GM18867 (cell line): ENCODE measurements at regions not wholly inside any gene's neighbourhood (a gene's known extent, or its start where the extent isn't known, plus 50 kb on each side); places are given as distances from the start of the nearest gene placed in this dataset.

Experiments
- ATAC-seq: cut with Tn5 transposase; IDR thresholded peaks from one replicate; pipeline ENCODE4 v1.9.1; 2021; ENCODE audit warnings: mild to moderate bottlenecking, moderate library complexity; ENCODE audit not compliant: unreplicated experiment

DNA sequence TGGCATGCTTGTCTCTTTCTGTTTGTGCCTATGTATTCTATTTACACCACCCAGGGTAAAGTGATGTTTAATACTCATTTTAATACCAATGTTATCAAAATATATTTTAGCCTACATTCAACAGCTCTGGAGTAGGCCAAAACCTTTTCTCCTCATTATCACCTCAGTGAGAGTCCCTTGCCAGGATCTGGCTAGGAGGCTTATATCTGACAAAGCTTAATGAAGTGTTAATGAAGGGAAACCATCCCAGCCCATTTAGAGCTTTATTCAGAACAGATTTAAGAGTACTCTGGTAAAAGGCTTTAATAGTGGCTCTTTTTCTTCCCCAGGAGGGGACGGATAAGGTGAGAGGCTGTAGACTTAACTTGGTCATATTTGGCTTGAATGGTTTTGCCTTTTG is 137.6 kb downstream of the GRIN2B start:
- ATAC-seq = no peak

DNA sequence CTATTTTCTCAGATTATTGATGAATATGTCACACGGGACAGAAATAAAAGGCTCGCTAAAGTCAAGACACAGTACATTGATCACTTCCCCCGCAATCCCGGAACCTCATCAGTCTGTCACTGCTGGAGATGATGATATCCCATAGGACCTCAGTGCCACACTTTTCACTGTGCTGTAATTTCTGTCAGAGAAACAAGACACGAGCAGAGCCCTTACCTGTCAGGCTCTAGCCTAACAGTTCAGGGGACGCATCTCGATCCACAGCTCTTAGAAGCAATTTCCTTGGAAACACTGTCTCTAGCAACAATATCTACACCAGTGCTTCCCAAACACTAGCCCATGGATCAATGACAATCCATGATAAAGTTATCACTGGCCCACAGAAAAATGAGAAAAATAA is 140.0 kb downstream of the GRIN2B start:
- no peak for ATAC-seq

DNA sequence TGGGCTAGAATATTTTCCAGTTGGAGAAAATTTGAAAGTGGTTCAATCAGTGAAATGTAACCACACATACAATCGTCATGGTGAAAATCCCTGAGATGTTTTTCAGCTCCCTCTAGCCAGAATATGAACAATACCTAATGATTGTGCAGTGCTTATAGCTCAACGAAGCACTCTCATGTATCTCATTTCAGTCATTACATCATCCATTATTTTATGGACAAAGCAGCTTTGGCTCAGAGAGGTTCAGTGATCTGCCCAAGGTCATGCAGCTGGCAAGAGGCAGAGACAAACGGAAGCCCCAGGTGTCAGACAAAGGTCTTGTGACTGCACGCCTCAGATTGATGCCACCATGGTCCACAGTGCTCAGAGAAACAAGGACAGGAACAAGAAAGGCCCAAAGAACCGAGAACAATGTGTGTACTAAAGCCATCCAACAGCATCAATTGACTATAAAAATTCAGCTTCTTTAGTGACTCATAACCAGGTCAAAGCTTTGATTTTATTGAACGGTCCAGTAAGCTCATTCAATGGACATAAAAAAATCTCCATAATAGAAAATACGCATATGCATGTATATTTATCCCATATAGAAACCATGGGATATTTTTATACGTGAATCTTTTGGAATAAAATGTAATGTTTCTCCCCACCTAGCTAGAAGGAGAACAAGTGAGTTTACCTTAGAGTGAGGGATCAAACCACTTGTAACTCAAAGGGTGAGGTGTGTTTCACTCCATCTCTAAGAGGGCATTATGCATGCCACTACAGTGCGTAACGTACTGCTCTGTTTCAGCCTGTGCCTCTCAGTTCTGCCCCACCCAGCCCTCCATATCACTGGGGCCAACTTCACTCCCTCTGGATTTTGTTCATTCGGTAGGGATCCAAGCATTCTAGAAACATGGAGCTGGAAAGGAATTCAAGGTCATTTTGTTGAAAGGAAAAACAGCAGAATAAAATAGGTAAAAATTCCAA is 141.8 kb downstream of the GRIN2B start:
- no peak for ATAC-seq

DNA sequence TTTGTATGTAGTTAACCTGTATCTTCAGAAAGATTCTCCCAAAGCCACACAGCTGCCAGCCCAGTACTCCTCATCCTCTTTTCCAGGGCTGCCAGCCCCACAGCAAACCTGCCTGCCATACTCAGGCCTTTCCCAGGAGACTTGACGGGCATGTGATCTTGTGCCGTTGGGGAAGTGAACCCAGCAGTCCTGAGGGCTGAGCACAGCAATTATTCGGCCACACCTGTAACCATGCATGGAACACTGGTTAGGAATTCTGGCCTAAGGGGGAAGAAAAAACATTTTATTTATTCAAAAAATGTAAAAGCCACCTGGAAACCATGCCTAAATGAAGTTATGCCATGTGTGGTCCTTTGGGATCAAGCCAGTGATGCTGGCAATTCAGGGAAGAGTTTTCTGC is 145.3 kb downstream of the GRIN2B start:
- ATAC-seq = no peak

DNA sequence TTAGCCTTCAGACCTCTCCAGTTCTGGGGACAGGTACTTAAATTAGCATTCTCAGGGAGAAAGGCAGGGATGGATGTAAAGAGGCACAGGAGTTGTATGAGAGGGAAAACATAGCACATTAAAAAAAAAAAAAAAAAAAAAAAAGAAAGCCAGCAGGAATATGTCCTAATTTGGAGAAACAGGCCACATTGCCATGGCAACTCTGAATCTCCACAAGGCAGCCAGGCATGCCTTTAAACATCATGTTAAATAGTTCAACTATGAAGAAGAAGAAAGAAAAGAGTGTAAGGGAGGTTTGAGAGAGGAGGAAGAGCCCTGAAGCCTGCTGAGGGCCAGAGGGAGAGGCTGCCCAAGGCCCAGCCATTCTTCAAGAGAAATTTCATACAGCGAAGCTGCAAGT is 145.8 kb downstream of the GRIN2B start:
- no peak for ATAC-seq

DNA sequence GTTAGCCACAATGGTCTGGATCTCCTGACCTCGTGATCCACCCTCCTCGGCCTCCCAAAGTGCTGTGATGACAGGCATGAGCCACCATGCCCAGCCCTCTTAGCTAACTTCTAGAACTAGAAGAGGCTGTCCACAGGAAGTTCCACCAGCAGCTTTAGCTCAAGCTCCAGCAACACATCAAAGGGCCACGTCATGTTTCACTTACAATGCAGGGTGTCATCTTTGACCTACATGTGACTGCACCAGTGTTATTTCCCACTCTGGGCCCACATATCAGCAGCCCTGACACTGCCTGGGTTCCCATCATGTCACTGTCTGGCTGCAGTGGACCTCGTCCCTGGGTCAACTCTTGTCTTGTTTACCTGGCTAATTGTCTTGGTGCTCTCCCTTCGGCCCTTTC is 147.2 kb downstream of the GRIN2B start:
- no peak for ATAC-seq

DNA sequence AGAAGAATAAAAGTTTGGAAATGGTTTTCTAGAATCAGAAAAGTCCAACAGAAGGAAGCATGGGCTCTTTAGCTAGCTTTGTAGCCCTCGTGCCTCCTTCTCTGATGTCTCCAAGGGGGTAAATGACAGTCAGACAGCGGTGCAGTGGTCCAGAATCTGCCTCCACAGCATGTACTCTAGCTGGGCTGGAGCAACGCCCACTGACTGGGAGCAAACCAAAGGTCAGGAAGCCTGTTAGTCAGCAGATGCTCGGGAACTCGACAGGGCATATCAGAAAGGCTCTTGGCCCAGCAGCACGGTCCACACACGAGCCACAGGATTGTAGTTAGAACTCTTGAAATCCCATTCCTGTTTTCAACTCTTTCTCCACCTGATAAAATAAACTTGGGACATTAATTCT is 164.3 kb downstream of the GRIN2B start:
- no peak for ATAC-seq

DNA sequence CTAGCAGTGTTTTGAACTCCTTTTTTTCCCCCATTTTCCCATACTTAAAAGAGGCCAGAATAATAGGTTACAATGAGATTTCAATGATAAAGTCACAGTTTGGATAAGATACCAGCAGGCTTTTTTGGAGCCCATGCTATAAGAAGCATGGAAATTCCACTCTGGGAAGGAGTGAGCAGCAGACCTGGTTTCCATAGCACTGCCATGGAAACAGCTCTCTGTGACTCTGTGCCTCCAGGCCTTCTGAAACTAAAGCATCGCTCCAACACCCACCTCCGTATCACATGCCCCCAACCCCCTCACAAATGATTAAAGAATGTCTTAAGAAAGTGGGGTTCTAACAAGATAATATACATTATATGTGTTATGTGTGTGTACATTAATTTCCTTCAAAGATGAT is 165.0 kb downstream of the GRIN2B start:
- no peak for ATAC-seq

DNA sequence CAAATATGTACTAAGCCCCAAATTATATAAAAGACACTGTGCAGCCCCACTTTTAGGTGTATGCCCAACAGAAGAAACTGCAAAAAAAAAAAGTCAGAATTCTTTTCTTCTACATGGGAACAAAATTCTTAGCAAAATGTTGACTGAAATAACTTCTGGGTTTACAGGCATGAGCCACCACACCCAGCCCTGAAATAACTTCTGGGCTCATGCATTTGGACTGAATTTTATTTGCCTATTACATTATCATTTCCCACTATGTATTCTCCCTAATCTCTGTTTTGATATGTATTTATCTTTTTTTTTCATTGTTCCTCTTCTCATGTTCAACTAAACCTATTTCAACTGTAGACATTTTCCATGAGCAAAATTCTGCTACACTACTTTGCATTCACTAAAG is 169.2 kb downstream of the GRIN2B start:
- ATAC-seq = no peak

DNA sequence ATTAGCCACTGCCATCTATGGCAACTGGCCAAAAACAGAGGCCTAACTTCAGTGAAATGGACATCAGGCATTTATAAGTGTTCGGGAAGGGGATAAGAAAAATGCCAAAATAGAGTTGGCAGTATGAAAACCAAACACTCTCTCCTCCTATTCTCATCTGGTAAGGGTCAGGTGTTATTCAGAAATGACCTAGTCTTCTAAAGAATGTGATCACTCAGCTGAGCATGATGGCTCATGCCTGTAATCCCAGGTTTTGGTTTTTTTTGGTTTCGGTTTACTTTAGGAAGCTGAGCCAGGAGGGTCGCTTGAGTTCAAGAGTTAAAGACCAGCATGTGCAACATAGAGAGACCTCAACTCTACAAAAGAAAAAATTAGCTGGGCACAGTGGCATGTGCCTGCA is 170.3 kb downstream of the GRIN2B start:
- ATAC-seq = no peak

DNA sequence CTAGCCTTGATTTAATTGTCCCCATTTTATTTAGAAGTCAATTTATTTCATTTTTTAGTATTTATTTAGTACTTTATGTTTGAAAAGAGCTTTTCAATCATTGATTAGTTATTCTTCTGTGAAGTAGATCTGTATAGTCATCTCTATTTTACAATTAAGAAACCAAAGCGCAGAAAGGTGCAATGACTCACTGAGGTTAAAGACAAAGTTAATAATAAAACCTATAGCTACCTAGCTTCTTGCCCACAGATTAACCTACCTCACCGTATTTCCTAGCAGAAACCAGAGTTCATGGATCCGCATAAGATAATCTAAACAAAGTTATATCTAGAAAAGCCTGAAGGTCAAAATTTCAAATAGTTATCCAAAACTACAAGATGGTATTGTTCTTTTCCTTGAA is 176.4 kb downstream of the GRIN2B start:
- ATAC-seq = no peak

DNA sequence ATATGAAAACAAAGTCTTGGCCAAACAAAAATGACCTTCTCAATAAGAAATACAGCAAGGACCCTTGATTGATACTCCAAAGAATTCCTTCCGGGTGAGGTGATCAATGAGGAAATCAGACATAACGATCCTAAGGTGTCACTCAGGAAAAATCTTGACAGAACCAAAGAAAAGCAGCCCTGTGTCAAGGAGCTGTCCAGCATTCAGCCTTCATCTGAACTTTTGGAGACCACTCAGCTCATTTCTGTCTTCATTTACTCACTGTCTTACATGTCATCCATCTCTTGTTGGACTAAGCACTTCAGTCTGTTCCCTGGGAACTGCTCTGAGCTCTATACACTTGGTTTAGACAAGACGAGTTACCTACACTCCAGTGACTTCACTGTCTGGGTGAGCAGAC is 179.9 kb downstream of the GRIN2B start:
- ATAC-seq = no peak

DNA sequence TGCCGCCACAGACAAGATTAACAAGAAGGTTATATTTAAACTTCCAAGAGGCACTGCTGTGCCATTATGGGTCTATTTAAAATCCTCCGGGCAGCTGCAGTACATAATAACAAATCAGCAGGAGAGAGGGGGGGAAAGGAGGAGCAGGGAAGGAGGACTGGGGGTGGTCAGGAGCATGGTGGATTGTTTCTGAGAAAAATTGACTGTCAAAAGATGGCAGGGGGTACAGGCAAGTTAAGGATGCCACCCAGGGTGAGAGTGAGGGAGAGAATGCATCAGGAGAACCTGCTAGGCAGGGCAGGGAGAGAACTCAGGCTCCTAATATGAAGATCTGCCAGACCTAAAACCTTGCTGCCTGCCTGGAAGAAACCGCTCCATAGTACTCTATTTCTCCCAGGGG is 181.8 kb downstream of the GRIN2B start:
- no peak for ATAC-seq

DNA sequence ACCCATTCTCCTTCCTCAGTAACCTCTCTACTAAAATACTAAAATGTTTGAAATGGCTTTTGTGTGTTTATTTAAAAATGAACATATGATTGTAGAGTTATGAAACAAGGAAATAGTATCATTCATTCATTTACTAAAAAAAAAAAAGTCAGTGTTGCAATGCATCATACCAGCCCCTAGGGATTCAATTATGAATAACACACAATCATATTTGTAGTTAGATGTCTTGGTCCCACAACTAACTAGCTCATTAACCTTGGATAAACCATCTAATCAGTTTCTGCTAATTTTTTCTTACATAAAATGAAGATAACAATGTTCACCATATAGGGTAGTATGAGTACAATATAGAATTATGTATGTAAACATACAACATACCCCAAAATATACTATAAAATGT is 183.2 kb downstream of the GRIN2B start:
- ATAC-seq = no peak

DNA sequence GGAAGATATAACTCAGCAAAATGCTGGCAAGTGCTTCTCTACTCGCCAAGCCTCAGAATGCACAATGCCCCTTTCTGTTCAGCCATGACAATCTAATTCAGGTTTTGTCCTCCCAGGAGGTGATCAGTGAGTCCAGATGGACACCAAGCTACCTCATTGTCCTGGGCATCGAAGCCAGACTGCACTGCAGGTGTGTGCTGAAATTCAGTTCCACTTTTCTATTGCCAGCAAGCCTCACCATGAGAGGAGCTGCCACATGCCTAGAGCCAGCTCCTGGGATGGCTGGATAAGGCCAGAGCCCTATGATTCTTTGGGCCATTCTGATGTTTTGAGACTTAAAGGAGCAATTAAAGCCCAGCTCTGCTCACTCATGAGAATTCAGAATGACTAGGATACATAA is 186.7 kb downstream of the GRIN2B start:
- ATAC-seq = no peak

DNA sequence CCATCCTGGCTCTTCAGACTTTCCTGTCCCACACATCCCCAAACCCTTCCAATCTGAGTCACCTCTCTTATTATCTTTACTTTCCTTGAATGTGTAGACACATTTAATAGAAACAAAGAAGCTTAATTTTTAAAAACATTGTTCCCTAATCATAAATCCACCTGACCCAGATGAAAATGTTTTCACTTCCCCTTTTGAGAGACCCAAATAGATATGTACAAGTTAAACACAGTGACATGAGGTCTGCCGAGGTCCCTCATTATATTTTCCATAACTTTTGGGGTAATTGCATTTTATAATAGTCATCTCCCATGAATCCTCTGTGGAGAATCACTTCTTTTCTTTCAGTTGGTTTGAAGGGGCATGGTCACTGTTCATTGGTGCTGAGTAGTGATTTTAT is 191.1 kb downstream of the GRIN2B start:
- no peak for ATAC-seq

DNA sequence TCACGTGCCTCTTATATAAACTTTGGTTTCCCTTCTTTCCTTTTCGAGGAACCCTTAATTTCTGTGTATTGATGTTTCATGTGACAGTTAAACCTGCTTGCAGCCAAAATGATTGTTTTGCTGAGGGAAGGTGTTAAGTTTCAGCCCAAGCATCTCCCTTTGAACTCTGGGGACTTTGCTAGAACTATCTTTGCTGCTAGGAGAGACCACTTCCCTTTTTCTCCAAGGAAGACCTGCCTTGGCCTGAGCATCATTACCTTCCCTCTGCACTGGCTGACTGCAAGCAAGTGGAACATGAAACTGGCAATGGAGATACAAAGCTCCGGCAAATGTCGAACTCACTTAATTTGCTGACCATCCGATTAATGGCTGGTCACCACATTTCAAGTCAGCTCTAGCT is 192.8 kb downstream of the GRIN2B start:
- ATAC-seq = no peak

DNA sequence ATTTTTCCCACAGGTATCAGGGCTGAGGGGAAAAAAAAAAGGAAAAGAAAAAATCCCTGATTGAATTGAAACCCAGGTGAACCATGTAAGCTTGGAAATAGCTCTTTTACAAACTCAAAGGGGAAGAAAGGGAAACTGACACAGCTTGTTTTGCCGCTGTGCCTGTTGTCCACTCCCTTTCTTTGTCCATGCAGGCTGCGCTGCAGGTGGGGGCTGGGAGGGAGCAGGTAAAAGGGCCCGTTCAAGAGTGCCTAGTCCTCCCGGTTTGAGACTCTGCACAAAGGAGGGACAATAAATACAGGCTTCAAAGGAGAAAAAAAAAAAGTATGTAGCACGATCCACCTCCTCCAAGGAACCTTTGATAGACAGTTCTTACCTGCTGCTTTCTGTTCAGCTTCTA is 194.8 kb downstream of the GRIN2B start:
- ATAC-seq = no peak

DNA sequence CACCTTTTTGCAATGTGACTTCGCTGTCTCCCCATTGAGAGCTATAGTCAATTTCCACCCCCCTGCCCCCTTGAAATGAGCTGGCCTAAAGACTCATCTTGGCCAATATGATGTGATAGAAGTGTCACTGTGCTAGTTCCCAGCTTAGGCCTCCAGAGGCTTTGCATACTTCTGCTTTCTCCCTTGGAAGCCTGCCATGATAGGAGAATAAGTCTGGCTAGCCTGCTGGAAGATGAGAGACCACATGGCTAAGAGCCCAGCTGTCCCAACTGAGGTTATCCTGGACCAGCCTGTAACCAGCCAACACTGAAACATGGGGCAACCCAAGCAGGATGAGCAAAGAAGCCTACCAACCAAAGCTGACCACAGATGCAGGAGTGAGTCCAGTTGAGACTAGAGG is 196.9 kb downstream of the GRIN2B start:
- ATAC-seq = no peak

DNA sequence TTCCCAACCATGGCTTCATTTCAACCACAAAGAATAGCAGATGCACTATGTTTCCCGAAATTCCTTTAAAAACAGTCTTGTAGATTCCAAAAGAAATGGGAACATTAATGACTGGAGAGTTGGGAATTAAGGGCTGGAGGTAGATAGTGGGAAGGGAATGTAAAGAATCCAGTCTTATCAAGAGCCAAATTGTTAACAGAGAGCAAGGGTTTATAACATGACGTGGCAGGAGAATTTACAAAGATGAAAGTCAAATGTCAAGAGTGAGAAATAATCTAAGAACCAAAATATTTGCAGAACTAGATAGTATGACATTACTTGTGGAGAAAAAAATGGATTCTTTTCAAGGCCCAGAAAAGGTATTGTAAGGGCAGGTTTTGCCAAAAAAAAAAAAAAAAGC is 200.9 kb downstream of the GRIN2B start:
- no peak for ATAC-seq

DNA sequence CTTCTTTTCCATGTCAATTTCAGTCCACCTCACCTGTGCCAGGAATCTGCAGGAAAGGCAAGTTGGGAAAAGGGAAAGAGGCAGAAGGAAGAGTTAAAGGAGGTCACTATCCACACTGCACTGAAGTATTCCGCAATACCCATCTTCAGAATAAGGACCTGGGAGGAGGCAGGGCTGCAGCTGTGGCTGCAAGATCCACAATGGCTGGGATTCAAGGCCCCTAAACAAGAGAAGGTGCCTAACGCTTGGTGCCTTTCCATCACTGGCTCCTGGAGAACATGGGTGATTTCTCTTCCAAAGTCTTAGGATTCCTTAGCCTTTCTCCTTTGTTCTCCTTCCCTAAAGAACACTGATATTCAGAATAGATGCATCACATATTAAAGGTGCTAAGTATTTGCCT is 204.0 kb downstream of the GRIN2B start:
- ATAC-seq = no peak

DNA sequence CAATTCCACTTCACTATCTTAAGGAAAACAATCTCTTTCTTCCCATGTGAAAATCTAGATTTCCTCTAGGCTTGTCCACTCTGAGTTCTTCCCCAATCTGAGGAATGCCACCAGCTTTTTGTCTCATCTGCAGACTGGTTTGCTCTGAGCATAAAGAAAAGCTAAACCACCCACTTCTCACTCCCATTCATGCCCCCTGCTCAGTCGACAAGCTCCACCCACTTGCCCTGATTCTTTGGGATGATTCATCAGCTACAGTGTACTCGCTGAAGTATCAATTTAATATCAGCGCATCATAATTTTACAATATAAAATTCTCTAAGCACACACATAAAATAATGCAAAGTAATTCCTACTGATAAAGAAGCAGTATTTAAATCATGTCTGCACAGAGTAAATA is 209.1 kb downstream of the GRIN2B start:
- no peak for ATAC-seq

DNA sequence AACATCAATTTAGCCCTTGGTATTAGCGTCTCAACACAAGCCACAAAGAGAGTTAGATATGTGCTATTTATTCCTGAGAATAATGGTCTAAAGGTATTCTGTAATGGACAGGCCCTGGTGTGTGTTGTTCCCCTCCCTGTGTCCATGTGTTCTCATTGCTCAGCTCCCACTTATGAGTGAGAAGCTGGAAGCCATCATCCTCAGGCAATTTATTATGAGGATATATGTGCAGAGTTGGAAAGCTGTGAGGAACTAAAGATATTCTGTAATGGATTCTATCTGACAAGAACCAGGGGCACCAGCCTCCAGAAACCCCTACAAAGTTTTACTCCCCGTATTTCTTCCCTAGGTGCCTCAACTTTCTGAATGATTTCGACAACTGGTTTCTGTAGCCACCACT is 210.8 kb downstream of the GRIN2B start:
- ATAC-seq = no peak
